ENCODE measurements at regions not wholly inside any gene's neighbourhood (a gene's known extent, or its start where the extent isn't known, plus 50 kb on each side); places are given as distances from the start of the nearest gene placed in this dataset.

- no peak for TF ChIP-seq CTCF (IDR thresholded peaks at IDR 0.05; ENCODE audit: low read depth, low read length, poor library complexity, severe bottlenecking)
- no peak for TF ChIP-seq EZH2phosphoT487 (IDR thresholded peaks at IDR 0.05; ENCODE audit: borderline replicate concordance, low read length)
Observed at GRCh38 chr13:48876289-48876688, 99.4 kb upstream of the FNDC3A start.

Data from DOHH2 (cell line).